IPS-NIHi7 (cell line): ENCODE measurements at regions not wholly inside any gene's neighbourhood (a gene's known extent, or its start where the extent isn't known, plus 50 kb on each side); places are given as distances from the start of the nearest gene placed in this dataset.
"Not testable (repeated sequence)": the region's sequence is repeated elsewhere in the genome, so short reads cannot be mapped to it uniquely, and the experiment has no call there.

ENCODE experiments used
- DNase-seq: peaks from one replicate; pipeline ENCODE4 v3.0.0; 2012; ENCODE audit warnings: mixed read lengths; ENCODE audit errors: extremely low spot score

- DNase-seq, result no peak
Measured at GRCh38 chr9:21597284-21597683, 115.2 kb upstream of the IFNE start.

DNA sequence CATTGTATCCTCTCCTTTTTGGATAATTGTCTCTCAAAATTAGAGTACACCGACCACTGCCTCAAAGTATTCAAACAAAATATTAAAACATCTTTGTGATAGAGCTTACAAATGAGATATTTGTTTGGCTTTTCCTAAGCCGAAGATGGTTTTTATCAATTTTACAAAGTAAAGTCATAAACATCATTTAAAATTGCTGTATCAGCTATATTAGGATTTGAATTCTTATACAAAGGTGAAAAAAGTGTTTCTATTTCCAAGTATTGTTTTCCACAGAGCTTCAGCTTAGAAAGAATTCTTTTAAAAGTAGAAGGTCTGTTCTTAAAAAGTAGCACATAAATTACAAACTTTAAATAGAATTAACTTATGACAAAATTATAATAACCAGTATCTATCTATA, 116.6 kb upstream of the IFNE start:
- DNase-seq, result no peak

DNA sequence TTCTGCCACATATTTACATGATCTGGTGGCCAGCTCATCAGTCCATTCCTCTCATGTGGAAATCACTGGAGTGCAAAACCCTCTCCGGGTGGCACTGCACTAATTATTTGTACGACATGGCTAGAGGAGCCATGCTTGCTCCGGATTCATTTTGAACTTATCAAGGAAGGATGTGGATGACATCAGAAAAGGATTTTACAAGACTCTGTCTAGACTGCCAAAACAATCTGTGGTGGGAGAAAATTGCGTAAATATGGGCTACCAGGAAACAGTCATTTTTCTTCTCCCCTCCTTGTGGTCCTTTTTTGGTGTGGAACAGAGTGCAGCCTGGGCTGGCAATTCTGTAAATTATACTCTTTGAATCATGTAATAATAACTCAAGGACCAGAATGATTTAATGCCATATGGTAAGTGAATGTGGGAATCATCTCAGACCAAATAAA, 123.4 kb upstream of the IFNE start:
- no peak for DNase-seq

DNA sequence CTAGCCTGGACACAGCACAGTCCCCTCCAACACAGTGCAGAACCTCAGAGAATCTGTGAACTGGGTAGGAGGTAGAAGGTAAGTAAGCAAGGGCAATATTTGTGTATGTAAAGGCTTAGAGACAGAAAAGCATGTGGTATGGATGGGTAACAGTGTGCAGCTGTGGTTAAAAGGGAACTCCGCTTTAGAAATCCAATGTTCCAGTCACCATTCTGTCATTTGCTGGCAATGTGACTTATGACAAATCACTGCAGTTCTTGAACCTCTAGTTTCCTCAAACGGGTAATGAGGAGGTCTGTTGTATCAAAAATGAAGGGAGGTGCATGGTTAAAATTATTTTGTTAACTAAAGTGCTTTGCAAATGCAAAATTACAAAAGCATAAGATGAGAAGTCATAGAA, 125.5 kb upstream of the IFNE start:
- no peak for DNase-seq

- no peak for DNase-seq
Measured at GRCh38 chr9:21608200-21608599, 126.1 kb upstream of the IFNE start.

DNA sequence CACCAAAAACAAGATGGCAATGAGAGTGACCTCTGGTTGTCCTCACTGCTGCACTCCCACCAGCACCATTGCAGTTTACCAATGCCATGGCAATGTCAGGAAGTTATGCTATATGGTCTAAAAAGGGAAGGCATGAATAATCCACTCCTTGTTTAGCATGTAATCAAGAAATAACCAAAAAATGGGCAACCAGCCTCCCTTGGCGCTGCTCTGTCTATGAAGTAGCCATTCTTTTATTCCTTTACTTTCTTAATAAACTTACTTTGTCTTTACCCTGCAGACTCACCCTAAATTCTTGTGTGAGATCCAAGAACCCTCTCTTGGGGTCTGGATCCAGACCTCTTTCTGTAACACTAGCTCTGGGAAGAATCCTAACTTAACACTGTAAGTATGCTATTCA, 127.4 kb upstream of the IFNE start:
- no peak for DNase-seq

GRCh38 chr9:21611891-21612290, 129.8 kb upstream of the IFNE start:
- no peak for DNase-seq

GRCh38 chr9:21615018-21615417, 132.9 kb upstream of the IFNE start:
- no peak for DNase-seq

GRCh38 chr9:21615446-21615845, 133.3 kb upstream of the IFNE start:
- DNase-seq, result no peak

DNA sequence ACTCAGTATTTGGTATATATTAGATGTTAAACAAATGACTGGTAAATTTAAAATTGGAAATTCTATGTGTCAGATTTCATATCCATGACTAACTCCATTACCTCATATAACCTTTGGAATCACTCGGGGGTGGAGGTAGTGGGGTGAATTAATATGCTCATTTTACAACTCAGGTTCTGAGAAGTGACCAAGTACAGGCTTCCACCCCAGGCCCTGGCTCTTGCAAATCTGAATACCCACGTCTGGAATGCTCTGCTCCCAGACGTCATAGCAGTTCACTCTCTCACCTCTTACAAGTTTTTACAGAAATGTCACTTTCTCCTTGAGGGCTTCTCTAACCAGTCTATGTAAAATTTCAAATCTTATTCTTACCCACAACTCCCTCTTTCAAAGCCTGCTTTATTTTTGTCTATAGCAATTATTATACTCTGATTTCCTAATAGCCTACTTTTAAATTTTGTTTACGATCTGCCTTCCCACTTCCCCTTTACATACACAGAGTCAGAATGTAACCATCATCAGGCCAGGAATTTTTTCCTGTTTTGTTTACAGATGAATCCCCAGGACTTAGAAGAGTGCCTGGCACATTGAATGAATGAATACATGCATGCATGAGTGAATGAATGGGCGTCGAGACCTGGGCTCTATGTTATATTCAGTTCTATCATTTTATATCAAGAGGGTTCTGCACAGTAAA, 134.1 kb upstream of the IFNE start:
- no peak for DNase-seq

- no peak for DNase-seq
Measured at GRCh38 chr9:21624675-21625644, 142.8 kb upstream of the IFNE start.

- DNase-seq, result no peak
Measured at GRCh38 chr9:21626493-21626892, 144.4 kb upstream of the IFNE start.

DNA sequence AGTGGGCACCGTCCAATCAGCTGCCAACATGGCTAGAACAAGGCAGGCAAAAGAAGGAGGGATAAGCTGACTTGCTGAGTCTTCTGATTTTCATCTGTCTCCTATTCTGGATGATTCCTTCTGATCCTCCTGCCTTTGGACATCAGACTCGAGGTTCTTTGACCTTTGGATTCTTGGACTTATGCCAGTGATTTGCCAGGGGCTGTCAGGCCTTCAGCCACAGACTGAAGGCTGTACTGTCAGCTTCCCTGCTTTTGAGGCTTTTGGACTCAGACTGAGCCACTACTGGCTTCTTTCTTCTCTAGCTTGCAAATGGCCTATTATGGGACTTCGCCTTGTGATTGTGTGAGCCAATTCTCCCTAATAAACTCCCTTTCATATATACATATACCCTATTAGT, 146.8 kb upstream of the IFNE start:
- not testable (repeated sequence) for DNase-seq

GRCh38 chr9:21634951-21635350, 152.8 kb upstream of the IFNE start:
- DNase-seq, result no peak

DNA sequence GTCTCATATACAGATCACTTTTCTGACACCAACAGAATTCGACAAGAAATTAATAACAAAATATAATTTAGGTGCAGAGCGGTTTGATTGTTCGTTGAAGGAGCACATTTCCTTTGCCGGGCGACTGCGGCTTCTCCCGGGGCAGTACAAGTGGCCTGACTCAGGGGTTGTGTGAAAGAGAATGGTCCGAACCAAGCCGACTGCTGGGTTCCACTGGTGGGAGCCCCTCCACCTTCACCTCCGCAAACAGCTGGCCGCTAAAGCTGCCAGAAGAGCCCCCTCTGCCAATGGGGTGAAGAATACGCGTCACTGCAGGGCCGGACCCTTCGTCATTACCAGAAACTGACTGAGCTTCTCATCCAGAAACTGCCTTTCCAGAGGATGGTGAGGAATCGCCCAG, 156.0 kb upstream of the IFNE start:
- DNase-seq, result no peak

- DNase-seq, result no peak
Measured at GRCh38 chr9:21653091-21653490, 149.3 kb upstream of the MTAP start.

- no peak for DNase-seq
Measured at GRCh38 chr9:21653589-21653988, 148.8 kb upstream of the MTAP start.

- no peak for DNase-seq
Measured at GRCh38 chr9:21656776-21657674, 145.4 kb upstream of the MTAP start.

GRCh38 chr9:21657966-21658667, 144.3 kb upstream of the MTAP start:
- no peak for DNase-seq

- no peak for DNase-seq
Measured at GRCh38 chr9:21660976-21661375, 141.5 kb upstream of the MTAP start.

DNA sequence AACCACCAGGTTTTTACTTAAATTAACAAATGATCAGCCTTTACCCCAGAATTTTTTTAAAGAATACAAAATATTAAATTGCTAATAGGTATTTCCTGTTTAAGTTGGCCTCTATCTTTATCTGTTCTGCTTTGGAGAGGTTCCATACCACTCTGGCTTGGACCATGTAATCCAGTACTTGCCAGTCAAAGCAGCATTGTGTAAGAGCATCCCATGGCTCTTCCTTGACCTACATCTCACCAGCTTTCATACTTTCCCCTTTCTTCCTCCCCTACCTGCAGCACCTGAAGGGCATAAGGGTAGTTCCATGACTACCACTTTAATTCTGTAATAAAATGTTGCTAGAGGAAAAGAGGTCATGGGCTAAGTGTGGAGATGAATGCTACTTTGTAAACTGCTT, 140.8 kb upstream of the MTAP start:
- DNase-seq, result no peak
